ENCODE measurements at regions not wholly inside any gene's neighbourhood (a gene's known extent, or its start where the extent isn't known, plus 50 kb on each side); places are given as distances from the start of the nearest gene placed in this dataset.

GRCh38 chr2:136222862-136223261, 104.9 kb upstream of the CXCR4 start:
- no peak overlapping the region for H4K8ac ChIP-seq (ENCODE audit: low read length)
- H3K36me3 ChIP-seq (ENCODE audit: control insufficient read depth in 1 of 2, insufficient read depth in 2 of 2, low read depth in 1 of 2, low read length in 2 of 2), result no peaks in the 10 kb centered on the region
- no peaks in the 10 kb centered on the region for H3K4me1 ChIP-seq (ENCODE audit: control insufficient read depth, insufficient read depth, low read depth, low read length)
- H3K14ac ChIP-seq (ENCODE audit: low read length in 2 of 2), result no peak overlapping the region
- no peak overlapping the region for H2BK120ac ChIP-seq (ENCODE audit: low read depth, low read length)
- no peak overlapping the region for H4K91ac ChIP-seq (ENCODE audit: low read length)
- no peaks in the 10 kb centered on the region for H3K9me3 ChIP-seq (ENCODE audit: control insufficient read depth, low read length)
- H3K27me3 ChIP-seq (ENCODE audit: control insufficient read depth in 1 of 2, insufficient read depth in 1 of 2, low read length in 2 of 2), result peaks cover 3 to 27% of the 10 kb centered on the region in 2 experiments
- H3K18ac ChIP-seq (ENCODE audit: low read depth in 1 of 2, low read length in 2 of 2), result no peak overlapping the region
- no peak overlapping the region for H3K27ac ChIP-seq (ENCODE audit: low read length, poor library complexity, severe bottlenecking)
- H3K79me1 ChIP-seq (replicated peaks; ENCODE audit: low read length, poor library complexity, severe bottlenecking), result no peaks in the 10 kb centered on the region
- no peak overlapping the region for H3K23ac ChIP-seq (ENCODE audit: low read length in 2 of 2)
- H3K4me2 ChIP-seq (ENCODE audit: low read length, poor library complexity, severe bottlenecking), result no peak overlapping the region
- H2AFZ ChIP-seq (ENCODE audit: low read depth, low read length), result no peak overlapping the region
- no peak overlapping the region for H3K4me3 ChIP-seq (ENCODE audit: insufficient read depth in 1 of 2, low read depth in 1 of 2, low read length in 2 of 2)
- 69% methylated on average over 4 of the region's 5 CpGs for WGBS
- no peak overlapping the region for H2BK12ac ChIP-seq (ENCODE audit: low read length in 2 of 2)
- H3K4ac ChIP-seq (ENCODE audit: low read depth in 1 of 2, low read length in 2 of 2), result no peak overlapping the region
- no peak overlapping the region for H3K9ac ChIP-seq (ENCODE audit: low read length)
- no peak for DNase-seq
- H2BK5ac ChIP-seq (ENCODE audit: low read depth, low read length, poor library complexity, severe bottlenecking), result no peak overlapping the region
- no peak overlapping the region for H2AK5ac ChIP-seq (ENCODE audit: low read length, severe bottlenecking)
- H2BK15ac ChIP-seq (ENCODE audit: low read depth, poor library complexity, severe bottlenecking), result no peak overlapping the region

- H3K4me3 ChIP-seq (ENCODE audit: insufficient read depth in 1 of 2, low read depth in 1 of 2, low read length in 2 of 2), result no peak overlapping the region
- no peak overlapping the region for H3K4ac ChIP-seq (ENCODE audit: low read depth in 1 of 2, low read length in 2 of 2)
- no peak for DNase-seq
- H2BK12ac ChIP-seq (ENCODE audit: low read length in 2 of 2), result no peak overlapping the region
- H4K91ac ChIP-seq (ENCODE audit: low read length), result no peak overlapping the region
- H3K4me2 ChIP-seq (ENCODE audit: low read length, poor library complexity, severe bottlenecking), result no peak overlapping the region
- H3K27ac ChIP-seq (ENCODE audit: low read length, poor library complexity, severe bottlenecking), result no peak overlapping the region
- H3K14ac ChIP-seq (ENCODE audit: low read length in 2 of 2), result no peak overlapping the region
- H3K36me3 ChIP-seq (ENCODE audit: control insufficient read depth in 1 of 2, insufficient read depth in 2 of 2, low read depth in 1 of 2, low read length in 2 of 2), result no peaks in the 10 kb centered on the region
- H2AFZ ChIP-seq (ENCODE audit: low read depth, low read length), result no peak overlapping the region
- H2BK5ac ChIP-seq (ENCODE audit: low read depth, low read length, poor library complexity, severe bottlenecking), result no peak overlapping the region
- no peaks in the 10 kb centered on the region for H3K9me3 ChIP-seq (ENCODE audit: control insufficient read depth, low read length)
- H2BK120ac ChIP-seq (ENCODE audit: low read depth, low read length), result no peak overlapping the region
- WGBS, result 73% methylated on average over 1 of the region's 3 CpGs
- no peak overlapping the region for H3K23ac ChIP-seq (ENCODE audit: low read length in 2 of 2)
- H2AK5ac ChIP-seq (ENCODE audit: low read length, severe bottlenecking), result no peak overlapping the region
- H3K79me1 ChIP-seq (replicated peaks; ENCODE audit: low read length, poor library complexity, severe bottlenecking), result no peaks in the 10 kb centered on the region
- no peak overlapping the region for H3K9ac ChIP-seq (ENCODE audit: low read length)
- H2BK15ac ChIP-seq (ENCODE audit: low read depth, poor library complexity, severe bottlenecking), result no peak overlapping the region
- H4K8ac ChIP-seq (ENCODE audit: low read length), result no peak overlapping the region
- no peaks in the 10 kb centered on the region for H3K4me1 ChIP-seq (ENCODE audit: control insufficient read depth, insufficient read depth, low read depth, low read length)
- H3K27me3 ChIP-seq (ENCODE audit: control insufficient read depth in 1 of 2, insufficient read depth in 1 of 2, low read length in 2 of 2), result peaks cover 0 to 25% of the 10 kb centered on the region in 2 experiments
- H3K18ac ChIP-seq (ENCODE audit: low read depth in 1 of 2, low read length in 2 of 2), result no peak overlapping the region
Measured at GRCh38 chr2:136221026-136221425, 103.1 kb upstream of the CXCR4 start.

- Histone ChIP-seq H2BK15ac (ENCODE audit: low read depth, poor library complexity, severe bottlenecking) (no peak overlapping the region), H3K36me3 (ENCODE audit: control insufficient read depth in 1 of 2, insufficient read depth in 2 of 2, low read depth in 1 of 2, low read length in 2 of 2) (no peaks in the 10 kb centered on the region), H3K4ac (ENCODE audit: low read depth in 1 of 2, low read length in 2 of 2) (no peak overlapping the region), H2AK5ac (ENCODE audit: low read length, severe bottlenecking) (no peak overlapping the region), H3K79me1 (replicated peaks; ENCODE audit: low read length, poor library complexity, severe bottlenecking) (no peaks in the 10 kb centered on the region), H3K9me3 (ENCODE audit: control insufficient read depth, low read length) (no peaks in the 10 kb centered on the region), H2BK12ac (ENCODE audit: low read length in 2 of 2) (no peak overlapping the region), H4K8ac (ENCODE audit: low read length) (no peak overlapping the region), H4K91ac (ENCODE audit: low read length) (no peak overlapping the region), H3K23ac (ENCODE audit: low read length in 2 of 2) (no peak overlapping the region), H3K27ac (ENCODE audit: low read length, poor library complexity, severe bottlenecking) (no peak overlapping the region), H3K4me2 (ENCODE audit: low read length, poor library complexity, severe bottlenecking) (no peak overlapping the region), H3K18ac (ENCODE audit: low read depth in 1 of 2, low read length in 2 of 2) (no peak overlapping the region), H2BK5ac (ENCODE audit: low read depth, low read length, poor library complexity, severe bottlenecking) (no peak overlapping the region), H3K4me1 (ENCODE audit: control insufficient read depth, insufficient read depth, low read depth, low read length) (no peaks in the 10 kb centered on the region), H3K4me3 (ENCODE audit: insufficient read depth in 1 of 2, low read depth in 1 of 2, low read length in 2 of 2) (no peak overlapping the region), H3K9ac (ENCODE audit: low read length) (no peak overlapping the region), H3K14ac (ENCODE audit: low read length in 2 of 2) (no peak overlapping the region), H3K27me3 (ENCODE audit: control insufficient read depth in 1 of 2, insufficient read depth in 1 of 2, low read length in 2 of 2) (peaks cover 0 to 25% of the 10 kb centered on the region in 2 experiments), H2BK120ac (ENCODE audit: low read depth, low read length) (no peak overlapping the region), H2AFZ (ENCODE audit: low read depth, low read length) (no peak overlapping the region)
- no peak for DNase-seq
- 10% methylated on average over 2 of the region's 4 CpGs for WGBS
Measured at GRCh38 chr2:136219963-136220362, 102.0 kb upstream of the CXCR4 start.

GRCh38 chr2:136219341-136219740, 101.4 kb upstream of the CXCR4 start:
- H2BK5ac ChIP-seq (ENCODE audit: low read depth, low read length, poor library complexity, severe bottlenecking), result no peak overlapping the region
- no peak overlapping the region for H2BK12ac ChIP-seq (ENCODE audit: low read length in 2 of 2)
- H3K14ac ChIP-seq (ENCODE audit: low read length in 2 of 2), result no peak overlapping the region
- H3K4me3 ChIP-seq (ENCODE audit: insufficient read depth in 1 of 2, low read depth in 1 of 2, low read length in 2 of 2), result no peak overlapping the region
- H3K27me3 ChIP-seq (ENCODE audit: control insufficient read depth in 1 of 2, insufficient read depth in 1 of 2, low read length in 2 of 2), result peaks cover 0 to 30% of the 10 kb centered on the region in 2 experiments
- H3K4ac ChIP-seq (ENCODE audit: low read depth in 1 of 2, low read length in 2 of 2), result no peak overlapping the region
- no peak overlapping the region for H3K4me2 ChIP-seq (ENCODE audit: low read length, poor library complexity, severe bottlenecking)
- H3K4me1 ChIP-seq (ENCODE audit: control insufficient read depth, insufficient read depth, low read depth, low read length), result no peaks in the 10 kb centered on the region
- no peak overlapping the region for H2AFZ ChIP-seq (ENCODE audit: low read depth, low read length)
- no peak overlapping the region for H2AK5ac ChIP-seq (ENCODE audit: low read length, severe bottlenecking)
- no peaks in the 10 kb centered on the region for H3K36me3 ChIP-seq (ENCODE audit: control insufficient read depth in 1 of 2, insufficient read depth in 2 of 2, low read depth in 1 of 2, low read length in 2 of 2)
- H3K9me3 ChIP-seq (ENCODE audit: control insufficient read depth, low read length), result no peaks in the 10 kb centered on the region
- no peak overlapping the region for H3K27ac ChIP-seq (ENCODE audit: low read length, poor library complexity, severe bottlenecking)
- no peak overlapping the region for H3K9ac ChIP-seq (ENCODE audit: low read length)
- H4K8ac ChIP-seq (ENCODE audit: low read length), result no peak overlapping the region
- DNase-seq, result no peak
- H3K23ac ChIP-seq (ENCODE audit: low read length in 2 of 2), result no peak overlapping the region
- H3K18ac ChIP-seq (ENCODE audit: low read depth in 1 of 2, low read length in 2 of 2), result no peak overlapping the region
- 80% methylated on average over 4 of the region's 6 CpGs for WGBS
- H2BK15ac ChIP-seq (ENCODE audit: low read depth, poor library complexity, severe bottlenecking), result no peak overlapping the region
- no peaks in the 10 kb centered on the region for H3K79me1 ChIP-seq (replicated peaks; ENCODE audit: low read length, poor library complexity, severe bottlenecking)
- no peak overlapping the region for H4K91ac ChIP-seq (ENCODE audit: low read length)
- H2BK120ac ChIP-seq (ENCODE audit: low read depth, low read length), result no peak overlapping the region
